Renal cortex interstitium (tissue), 11 donors: ENCODE measurements at regions not wholly inside any gene's neighbourhood (a gene's known extent, or its start where the extent isn't known, plus 50 kb on each side); places are given as distances from the start of the nearest gene placed in this dataset.
"Not testable (repeated sequence)": the region's sequence is repeated elsewhere in the genome, so short reads cannot be mapped to it uniquely, and the experiment has no call there.

Experiments
- DNase-seq, 11 donors: peaks; one replicate each; pipeline ENCODE4 v3.0.0-alpha.2; 2013; ENCODE audit warnings: low read depth in 9 of 11, low spot score in 4 of 11; ENCODE audit errors: extremely low read depth in 1 of 11

- DNase-seq: peak in 1 of 11 donors; percentile 2
Observed at GRCh38 chr2:136310797-136311603, 193.1 kb upstream of the CXCR4 start.

DNA sequence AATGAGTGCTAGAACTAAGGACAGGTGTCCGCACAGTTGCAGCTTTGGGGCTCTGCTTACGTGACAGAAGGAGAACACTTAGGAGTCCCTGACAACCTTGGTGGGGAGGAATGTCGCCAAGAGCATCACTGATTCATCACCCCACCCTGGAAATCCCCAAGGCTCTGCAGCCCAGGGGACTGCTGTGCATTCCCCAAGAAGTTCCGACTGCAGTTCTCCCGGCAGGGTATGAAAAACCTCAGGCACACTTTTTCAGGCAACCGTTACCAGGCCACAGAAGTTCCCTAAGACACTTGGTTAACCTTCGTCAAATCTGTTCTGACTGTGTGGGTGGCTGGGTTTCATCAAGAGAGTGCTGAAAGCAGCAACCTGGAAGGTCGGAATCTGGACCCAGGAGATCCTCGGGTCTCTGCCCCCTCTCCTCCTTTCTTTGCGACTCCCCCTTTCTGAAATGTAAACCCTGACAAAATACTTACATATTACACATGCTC, 192.1 kb upstream of the CXCR4 start:
- DNase-seq: no peak

DNA sequence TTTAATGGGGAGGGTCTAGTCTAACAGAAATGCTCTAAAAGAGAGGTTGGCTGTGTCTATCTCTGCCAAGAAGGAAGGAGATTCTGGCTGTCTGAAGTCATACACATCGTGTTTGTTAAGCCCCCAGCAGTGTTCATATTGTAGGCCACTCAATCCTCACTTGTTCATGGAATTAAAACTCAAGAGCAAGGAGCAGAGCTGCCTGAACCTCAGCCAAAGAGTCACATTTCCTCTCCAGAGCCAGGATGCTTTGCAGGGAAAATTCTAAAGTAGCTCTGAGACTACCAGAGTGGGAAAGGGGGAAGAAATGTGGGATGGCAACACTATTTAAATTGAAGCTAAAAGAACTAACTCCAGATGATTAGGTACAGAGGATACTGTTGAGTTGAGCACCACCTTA, 190.7 kb upstream of the CXCR4 start:
- DNase-seq: peak in 1 of 11 donors; percentile 6

GRCh38 chr2:136306836-136307235, 188.9 kb upstream of the CXCR4 start:
- DNase-seq: no peak

DNA sequence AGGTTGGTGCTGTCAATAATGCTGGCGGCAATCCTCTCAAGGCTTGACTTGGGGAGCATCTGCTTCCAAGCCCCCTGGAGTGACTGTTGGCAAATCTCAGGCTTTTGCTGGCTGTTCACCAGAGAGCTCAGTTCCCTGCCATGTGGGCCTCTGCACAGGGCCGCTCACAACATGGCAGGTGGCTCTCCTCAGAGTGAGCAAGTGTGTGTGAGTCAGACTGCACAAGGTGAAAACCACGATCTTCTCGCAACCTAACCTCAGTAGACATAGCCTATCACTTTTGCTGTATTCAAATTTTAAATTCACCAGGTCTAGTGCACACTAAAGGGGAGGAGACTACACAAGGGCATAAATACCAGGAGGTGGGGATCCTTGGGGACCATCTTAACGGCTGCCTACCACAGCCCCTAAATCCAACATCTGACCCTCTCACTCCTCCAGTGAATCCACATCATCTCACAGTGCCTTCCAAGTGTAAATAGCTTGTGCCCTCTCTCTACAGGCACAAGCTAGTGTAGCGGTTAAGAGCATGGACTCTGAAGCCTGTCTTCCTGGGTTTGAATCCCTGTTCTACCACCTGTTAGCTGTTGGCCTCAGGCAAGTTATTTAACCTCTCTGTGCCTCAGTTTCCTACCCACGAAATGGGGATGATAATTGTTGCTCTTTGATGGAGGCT, 187.7 kb upstream of the CXCR4 start:
- no peak for DNase-seq

- no peak for DNase-seq
Observed at GRCh38 chr2:136301006-136301405, 183.1 kb upstream of the CXCR4 start.

GRCh38 chr2:136298631-136299030, 180.7 kb upstream of the CXCR4 start:
- DNase-seq: no peak

DNA sequence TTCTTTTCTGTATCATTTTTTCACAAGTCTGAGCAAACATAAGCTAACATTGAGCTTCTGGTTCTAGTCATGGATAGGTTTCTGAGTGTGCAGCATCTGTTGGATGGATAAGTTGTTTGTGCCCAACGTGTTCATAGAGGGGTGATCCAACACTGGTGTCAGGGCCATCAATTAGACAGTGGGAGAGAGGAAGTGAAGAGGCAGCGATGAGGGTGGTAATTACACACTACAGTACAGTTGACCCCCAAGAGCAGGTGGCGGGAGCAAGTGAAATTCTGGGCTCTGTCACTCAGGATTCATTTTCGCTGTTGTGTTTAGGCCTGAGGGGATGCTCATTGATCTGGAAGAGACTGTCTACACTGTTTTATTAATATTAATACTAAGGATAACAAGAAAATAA, 180.0 kb upstream of the CXCR4 start:
- no peak for DNase-seq

DNA sequence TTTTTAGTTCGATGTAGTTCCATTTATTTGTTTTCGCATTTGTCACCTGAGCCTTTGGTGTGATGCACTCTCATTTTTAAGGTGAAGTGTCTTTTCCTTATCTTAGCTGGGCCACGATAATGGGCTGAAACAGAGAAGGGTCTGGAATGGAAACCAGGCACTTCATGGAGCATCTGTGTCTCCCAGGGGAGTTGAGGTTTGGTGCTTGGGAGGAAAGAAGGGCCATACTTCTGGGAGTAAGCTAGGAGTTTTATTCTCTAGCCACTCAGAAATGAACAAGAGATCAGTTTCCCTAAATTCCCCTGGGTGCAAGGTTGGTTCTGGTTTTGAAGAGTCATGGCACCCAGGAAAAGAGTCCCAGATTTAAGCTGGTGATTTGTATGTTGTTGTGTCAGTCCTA, 179.4 kb upstream of the CXCR4 start:
- DNase-seq: no peak

- no peak for DNase-seq
Observed at GRCh38 chr2:136295168-136295567, 177.2 kb upstream of the CXCR4 start.

- no peak for DNase-seq
Observed at GRCh38 chr2:136291871-136292270, 173.9 kb upstream of the CXCR4 start.

- DNase-seq: no peak
Observed at GRCh38 chr2:136290326-136290725, 172.4 kb upstream of the CXCR4 start.

DNA sequence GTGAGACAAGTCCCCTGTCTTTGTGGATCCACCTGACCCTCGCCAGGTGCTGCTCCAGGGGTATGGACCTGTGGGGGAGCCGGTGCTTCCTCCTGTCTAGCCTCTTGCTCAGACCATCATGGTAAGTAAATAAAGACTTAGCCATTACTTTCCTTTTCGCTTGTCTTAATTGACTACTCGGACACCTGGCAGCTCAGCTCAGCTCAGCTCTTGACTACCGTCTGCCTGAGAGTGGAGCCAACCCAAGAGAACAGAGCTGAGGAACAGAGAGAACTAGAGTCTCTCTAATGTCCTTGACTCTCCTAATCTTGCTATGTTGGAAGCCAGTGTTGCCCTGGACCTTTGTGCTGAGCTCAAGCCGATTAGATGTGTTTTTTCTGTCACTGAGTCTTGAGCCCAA, 170.3 kb upstream of the CXCR4 start:
- DNase-seq: no peak

DNA sequence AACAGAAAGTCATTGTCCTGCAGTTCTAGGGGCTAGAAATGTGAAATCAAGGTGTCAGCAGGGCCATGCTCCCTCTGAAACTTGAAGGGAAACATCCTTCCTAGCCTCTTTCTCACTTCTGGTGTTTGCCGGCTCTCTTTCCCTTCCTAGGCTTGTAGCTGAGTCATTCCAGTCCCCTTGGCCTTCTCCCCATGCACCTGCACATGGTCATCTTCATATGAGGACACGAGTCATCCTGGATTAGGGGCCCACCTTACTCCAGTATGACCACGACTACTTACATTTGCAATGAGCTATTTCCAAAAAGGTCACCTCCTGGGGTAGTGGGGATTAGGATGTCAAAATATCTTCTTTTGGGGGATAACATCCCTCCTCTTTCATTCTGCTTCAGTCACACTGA, 168.5 kb upstream of the CXCR4 start:
- no peak for DNase-seq

DNA sequence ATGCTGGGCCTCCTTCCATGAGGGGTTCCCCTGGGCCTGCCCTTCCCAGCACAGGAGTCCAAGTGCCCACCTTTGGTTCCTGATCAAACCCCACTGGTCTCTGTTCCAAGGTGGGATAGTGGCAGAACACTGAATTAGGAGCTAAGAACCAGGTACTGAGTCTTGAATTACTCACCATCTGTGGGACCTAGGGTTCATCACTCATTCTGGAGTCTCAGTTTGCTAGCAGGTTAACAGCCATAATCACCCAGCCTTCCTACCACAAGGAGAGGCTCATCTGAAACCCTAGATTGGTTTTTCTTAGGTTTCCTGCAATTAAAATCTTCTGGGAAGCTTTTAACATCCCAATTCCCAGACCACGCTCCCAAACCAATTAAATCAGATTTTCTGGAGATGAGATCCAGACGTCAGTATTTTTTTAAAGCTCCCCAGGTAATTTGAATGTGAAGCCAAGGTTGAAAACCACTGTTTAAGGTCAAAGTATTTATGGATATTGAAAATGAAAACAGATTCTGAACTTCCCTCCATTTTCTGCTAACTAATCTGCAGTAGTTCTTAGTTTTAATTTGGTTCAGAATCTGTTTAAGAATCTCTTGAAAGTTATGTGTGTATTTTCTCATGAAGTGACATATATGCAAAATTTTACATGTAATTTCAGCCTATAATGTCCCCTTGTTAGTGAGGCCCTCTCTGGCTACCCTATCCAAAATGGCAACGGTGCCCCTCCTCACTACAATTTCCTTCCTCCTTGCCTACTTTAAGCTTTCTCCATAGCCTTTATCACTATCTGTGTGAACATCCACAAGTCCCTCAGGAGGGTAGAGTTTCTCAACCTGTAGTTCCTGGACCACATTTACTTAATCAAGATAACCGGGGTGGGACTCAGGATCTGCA, 166.5 kb upstream of the CXCR4 start:
- DNase-seq: no peak

GRCh38 chr2:136282251-136282650, 164.3 kb upstream of the CXCR4 start:
- DNase-seq: no peak

DNA sequence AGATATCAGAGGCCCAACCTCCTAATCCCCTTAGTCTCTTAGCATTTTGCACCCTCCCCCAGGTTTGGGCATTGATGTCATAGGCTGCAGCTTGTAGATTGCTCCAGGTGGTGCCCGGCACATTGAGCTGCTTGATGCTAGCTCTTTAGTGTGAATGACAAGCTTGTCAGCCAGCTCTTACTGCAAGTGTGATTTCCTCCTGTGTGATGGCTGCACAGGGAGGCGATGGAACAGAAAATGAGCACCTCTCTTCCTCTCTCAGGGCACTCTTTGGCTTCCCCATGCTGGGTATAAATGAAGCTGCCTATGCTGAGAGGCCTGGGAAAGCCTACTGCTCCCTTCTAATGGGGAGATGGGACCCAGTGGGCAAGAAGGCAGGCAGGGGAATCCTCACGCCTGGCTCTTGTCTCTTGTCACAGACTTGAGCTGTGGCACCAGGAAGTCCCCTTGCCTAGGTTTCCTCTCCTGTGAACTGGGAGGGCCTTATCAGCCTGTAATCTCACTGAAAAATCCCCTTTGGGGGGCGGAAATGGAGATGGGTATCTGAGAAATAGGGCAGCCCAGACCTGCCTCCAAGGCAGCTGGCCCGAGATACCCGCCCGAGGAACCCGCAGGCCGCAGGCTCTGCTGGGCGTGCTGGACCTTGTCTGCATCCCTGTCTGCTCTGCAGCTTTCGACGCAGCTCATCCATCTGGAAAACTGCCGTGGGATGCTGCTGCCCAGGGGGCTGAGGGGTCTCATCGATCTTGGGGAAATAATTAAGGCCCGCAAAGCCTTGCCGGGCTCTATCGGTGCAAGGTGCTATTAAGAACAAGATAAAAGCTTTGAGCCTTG, 163.5 kb upstream of the CXCR4 start:
- DNase-seq: no peak

DNA sequence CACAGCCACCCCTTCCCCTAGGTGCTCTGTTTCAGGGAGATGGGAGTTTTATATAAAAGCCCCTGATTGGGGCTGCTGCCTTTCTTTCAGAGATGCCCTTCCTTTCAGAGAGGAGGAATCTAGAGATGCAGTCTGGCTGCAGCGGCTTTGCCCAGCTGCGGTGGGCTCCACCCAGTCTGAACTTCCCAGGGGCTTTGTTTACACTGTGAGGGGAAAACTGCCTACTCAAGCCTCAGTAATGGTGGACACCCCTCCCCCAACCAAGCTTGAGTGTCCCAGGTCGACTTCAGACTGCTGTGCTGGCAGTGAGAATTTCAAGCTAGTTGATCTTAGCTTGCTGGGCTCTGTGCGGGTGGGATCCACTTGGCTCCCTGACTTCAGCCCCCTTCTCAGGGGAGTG, 148.4 kb upstream of the CXCR4 start:
- not testable (repeated sequence) for DNase-seq

GRCh38 chr2:136259551-136259950, 141.6 kb upstream of the CXCR4 start:
- DNase-seq: no peak
